GM12878 (cell line): ENCODE measurements at regions not wholly inside any gene's neighbourhood (a gene's known extent, or its start where the extent isn't known, plus 50 kb on each side); places are given as distances from the start of the nearest gene placed in this dataset.

Source experiments
- ATAC-seq: fragments of 200-7000 bp; cut with Tn5 transposase; 3 replicates; pipeline ENCODE4 v1.9.1; 2020; ENCODE audit warnings: mild to moderate bottlenecking, moderate library complexity
- BruUV-seq: library from RNA; stranded (reverse); fragments of 400-500 nt; replicated peaks from 2 replicates; lab custom pipeline; 2021; lab: Mats Ljungman, UMichigan
- CTCF ChIA-PET: fragments of 300-600 bp; sonication (Branson Sonifier 250); formaldehyde crosslinking; extraction: SDS; loops from one replicate; lab custom pipeline; 2021; ENCODE audit warnings: inconsistent platforms; lab: Yijun Ruan, JAX
- POLR2A ChIA-PET: fragments of 350-600 bp; formaldehyde crosslinking; extraction: SDS; loops from one replicate; lab custom pipeline; 2021; ENCODE audit warnings: inconsistent platforms; lab: Charles Lee
- RAD21 ChIA-PET: fragments of 300-600 bp; sonication (Branson Sonifier 250); formaldehyde crosslinking; loops from one replicate; lab custom pipeline; 2023; ENCODE audit warnings: antibody characterized with exemption; ENCODE audit not compliant: unreplicated experiment; lab: Charles Lee
- SMC1A ChIA-PET: fragments of 300-600 bp; sonication (Branson Sonifier 250); formaldehyde crosslinking; loops from one replicate; lab custom pipeline; 2023; ENCODE audit not compliant: unreplicated experiment, uncharacterized antibody; lab: Charles Lee
- DNase-seq: peaks from one replicate; pipeline ENCODE4 v3.0.0-alpha.2; 2011; ENCODE audit warnings: low read depth, low spot score
- FAIRE-seq: peaks from 3 replicates; lab custom pipeline; 2011; peaks lifted over from hg19 to GRCh38; lab: Jason Lieb, UNC
- H2AFZ ChIP-seq: 2 replicates; pipeline ENCODE4 v1.6.0; 2011; ENCODE audit warnings: low read depth, low read length, control low read depth; ENCODE audit not compliant: control insufficient read depth
- H3K27ac ChIP-seq: 2 replicates; pipeline ENCODE4 v1.5.1; 2011; ENCODE audit warnings: control low read depth; ENCODE audit not compliant: control insufficient read depth, insufficient read depth
- H3K27me3 ChIP-seq, 2 experiments: replicated peaks in 1 of 2; 2 replicates each; pipeline versions ENCODE4 v1.6.0 to v1.6.1; 2011; ENCODE audit warnings: low read length in 1 of 2; ENCODE audit not compliant: control insufficient read depth in 2 of 2, insufficient read depth in 2 of 2
- H3K36me3 ChIP-seq, 2 experiments: 2 replicates each; pipeline ENCODE4 v1.5.1; 2011; ENCODE audit warnings: low read length in 1 of 2; ENCODE audit not compliant: control insufficient read depth in 2 of 2, insufficient read depth in 2 of 2
- H3K4me1 ChIP-seq: 2 replicates; pipeline ENCODE4 v1.6.1; 2011; ENCODE audit warnings: mild to moderate bottlenecking, low read length, moderate library complexity, mixed read lengths; ENCODE audit not compliant: control insufficient read depth, insufficient read depth
- H3K4me2 ChIP-seq: 2 replicates; pipeline ENCODE4 v1.6.0; 2011; ENCODE audit warnings: control low read depth; ENCODE audit not compliant: control insufficient read depth, insufficient read depth
- H3K4me3 ChIP-seq: fragments of 200-600 bp; sonication (generic); 2 replicates; pipeline ENCODE4 v1.5.1; 2016
- H3K79me2 ChIP-seq: 2 replicates; pipeline ENCODE4 v1.6.0; 2011; ENCODE audit warnings: low read length; ENCODE audit not compliant: control insufficient read depth, insufficient read depth
- H3K9ac ChIP-seq: 2 replicates; pipeline ENCODE4 v1.8.0; 2011; ENCODE audit warnings: low read length, control low read depth, mixed read lengths; ENCODE audit not compliant: control insufficient read depth, insufficient read depth
- H3K9me3 ChIP-seq: replicated peaks from 3 replicates; pipeline ENCODE4 v1.5.1; 2011; ENCODE audit warnings: mild to moderate bottlenecking, low read length; ENCODE audit not compliant: control insufficient read depth, insufficient read depth
- H4K20me1 ChIP-seq: 2 replicates; pipeline ENCODE4 v1.6.0; 2011; ENCODE audit not compliant: control insufficient read depth, insufficient read depth
- CBX5 ChIP-seq: sonication (generic); IDR thresholded peaks from 2 replicates; pipeline ENCODE4 v1.6.1; 2016; ENCODE audit warnings: low read depth, moderate library complexity, mild to moderate bottlenecking, inconsistent platforms
- CHD1 ChIP-seq: IDR thresholded peaks from 2 replicates; pipeline ENCODE4 v1.6.1; 2012; ENCODE audit warnings: low read depth, low read length, improper control_type of control experiment
- FOXK2 ChIP-seq: fragments of 450-650 bp; IDR thresholded peaks from 2 replicates; pipeline ENCODE4 v1.6.1; 2017; ENCODE audit warnings: mild to moderate bottlenecking, moderate library complexity
- LARP7 ChIP-seq: fragments of 450-650 bp; IDR thresholded peaks from 2 replicates; pipeline ENCODE4 v1.6.1; 2017; ENCODE audit warnings: mild to moderate bottlenecking
- MYB ChIP-seq: fragments of 150-350 bp; IDR thresholded peaks from 2 replicates; pipeline ENCODE4 v1.6.1; 2014; ENCODE audit warnings: mild to moderate bottlenecking, low read depth, low read length, borderline replicate concordance
- NR2C1 ChIP-seq: fragments of 450-650 bp; IDR thresholded peaks from 2 replicates; pipeline ENCODE4 v1.6.1; 2017; ENCODE audit warnings: antibody characterized with exemption, mild to moderate bottlenecking, moderate library complexity
- SREBF1 ChIP-seq: IDR thresholded peaks from 2 replicates; pipeline ENCODE4 v1.6.1; 2012; ENCODE audit warnings: mild to moderate bottlenecking, low read length
- SREBF2 ChIP-seq: IDR thresholded peaks from 2 replicates; pipeline ENCODE4 v1.6.1; 2012; ENCODE audit warnings: mild to moderate bottlenecking, low read length
- WGBS: methylation state at CpG from one replicate; pipeline ENCODE4 v1.1.6; 2016; ENCODE audit warnings: low lambda C conversion rate; ENCODE audit not compliant: insufficient replicate concordance, insufficient coverage; ENCODE audit errors: missing lambda C conversion rate; 5-methylcytosine and 5-hydroxymethylcytosine counted together
- in situ Hi-C: fragments of 300-500 bp; cut with MboI; formaldehyde crosslinking; loops from 9 replicates; pipeline ENCODE4 v1.14.3; 2018; ENCODE audit warnings: mixed read lengths
- intact Hi-C: fragments of 100-400 bp; cut with micrococcal nuclease; formaldehyde crosslinking; loops from one replicate; pipeline ENCODE4 v1.14.2; 2022; ENCODE audit not compliant: unreplicated experiment
- TF ChIP-seq, protein P1 (sequence below): fragments of 450-650 bp; IDR thresholded peaks from 2 replicates; pipeline ENCODE4 v1.6.1; 2016; ENCODE audit warnings: mild to moderate bottlenecking

DNA sequence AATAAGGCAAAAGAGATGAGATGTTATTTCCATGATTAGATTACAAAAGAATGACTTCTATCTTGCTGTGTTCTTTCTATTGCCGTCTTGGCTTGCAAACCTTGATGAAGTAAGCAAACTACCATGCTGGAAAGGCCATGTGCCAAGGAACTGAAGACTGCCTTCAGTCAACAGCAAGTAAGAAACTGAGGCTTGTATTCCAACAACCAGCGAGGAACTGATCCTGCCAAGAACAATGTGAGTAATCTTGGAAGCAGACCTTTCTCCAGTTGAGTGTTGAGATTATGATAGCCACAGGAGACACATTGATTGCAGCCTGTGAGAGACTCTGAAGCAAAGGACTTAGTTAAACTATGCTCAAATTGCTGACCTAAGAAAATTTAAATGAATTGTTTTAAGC lies 164.6 kb upstream of the GRM3 start:
- H4K20me1 ChIP-seq = no peaks in the 10 kb centered on the region
- CTCF ChIA-PET = no interaction called here
- no peak overlapping the region for H3K4me2 ChIP-seq
- TF ChIP-seq, protein P1, sequence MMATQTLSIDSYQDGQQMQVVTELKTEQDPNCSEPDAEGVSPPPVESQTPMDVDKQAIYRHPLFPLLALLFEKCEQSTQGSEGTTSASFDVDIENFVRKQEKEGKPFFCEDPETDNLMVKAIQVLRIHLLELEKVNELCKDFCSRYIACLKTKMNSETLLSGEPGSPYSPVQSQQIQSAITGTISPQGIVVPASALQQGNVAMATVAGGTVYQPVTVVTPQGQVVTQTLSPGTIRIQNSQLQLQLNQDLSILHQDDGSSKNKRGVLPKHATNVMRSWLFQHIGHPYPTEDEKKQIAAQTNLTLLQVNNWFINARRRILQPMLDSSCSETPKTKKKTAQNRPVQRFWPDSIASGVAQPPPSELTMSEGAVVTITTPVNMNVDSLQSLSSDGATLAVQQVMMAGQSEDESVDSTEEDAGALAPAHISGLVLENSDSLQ = no peak
- no peak for TF ChIP-seq LARP7
- H3K79me2 ChIP-seq = no peaks in the 10 kb centered on the region
- H3K4me1 ChIP-seq = no peaks in the 10 kb centered on the region
- BruUV-seq = no TSS peak
- RAD21 ChIA-PET = no interaction called here
- H3K27ac ChIP-seq = no peak overlapping the region
- POLR2A ChIA-PET = no interaction called here
- in situ Hi-C loops = no loop called here
- SMC1A ChIA-PET = no interaction called here
- H3K9me3 ChIP-seq = no peaks in the 10 kb centered on the region
- DNase-seq = no peak
- no peaks in the 10 kb centered on the region for H3K36me3 ChIP-seq
- no peaks in the 10 kb centered on the region for H3K27me3 ChIP-seq
- H2AFZ ChIP-seq = no peak overlapping the region
- no peak overlapping the region for H3K9ac ChIP-seq
- FAIRE-seq = no peak
- intact Hi-C loops = no loop called here
- no peak for ATAC-seq
- H3K4me3 ChIP-seq = no peak overlapping the region
- 23% methylated on average over 2 of the region's 2 CpGs for WGBS

- no peak for FAIRE-seq
- H4K20me1 ChIP-seq = no peaks in the 10 kb centered on the region
- no peaks in the 10 kb centered on the region for H3K36me3 ChIP-seq
- no peak overlapping the region for H3K9ac ChIP-seq
- H3K27me3 ChIP-seq = no peaks in the 10 kb centered on the region
- TF ChIP-seq CHD1 (no peak), SREBF2 (no peak), NR2C1 (no peak), FOXK2 (no peak), SREBF1 (no peak), CBX5 (no peak), MYB (no peak)
- ATAC-seq = no peak
- in situ Hi-C loops (no loop called here), intact Hi-C loops (no loop called here)
- no peak overlapping the region for H2AFZ ChIP-seq
- POLR2A ChIA-PET = no interaction called here
- H3K27ac ChIP-seq = no peak overlapping the region
- H3K4me1 ChIP-seq = no peaks in the 10 kb centered on the region
- H3K4me3 ChIP-seq = no peak overlapping the region
- H3K9me3 ChIP-seq = no peaks in the 10 kb centered on the region
- RAD21 ChIA-PET = no interaction called here
- CTCF ChIA-PET = no interaction called here
- no peak overlapping the region for H3K4me2 ChIP-seq
- no peak for DNase-seq
- BruUV-seq = no TSS peak
- 0% methylated on average over 2 of the region's 2 CpGs for WGBS
- no peaks in the 10 kb centered on the region for H3K79me2 ChIP-seq
- SMC1A ChIA-PET = no interaction called here
Measured at GRCh38 chr7:86477343-86477935, 166.3 kb upstream of the GRM3 start.
